ENCODE measurements at regions not wholly inside any gene's neighbourhood (a gene's known extent, or its start where the extent isn't known, plus 50 kb on each side); places are given as distances from the start of the nearest gene placed in this dataset. TPM values are rescaled to one million over a fixed set of nuclear protein-coding genes. Genes with fewer than 3 reads are reported as not detected.

DNA sequence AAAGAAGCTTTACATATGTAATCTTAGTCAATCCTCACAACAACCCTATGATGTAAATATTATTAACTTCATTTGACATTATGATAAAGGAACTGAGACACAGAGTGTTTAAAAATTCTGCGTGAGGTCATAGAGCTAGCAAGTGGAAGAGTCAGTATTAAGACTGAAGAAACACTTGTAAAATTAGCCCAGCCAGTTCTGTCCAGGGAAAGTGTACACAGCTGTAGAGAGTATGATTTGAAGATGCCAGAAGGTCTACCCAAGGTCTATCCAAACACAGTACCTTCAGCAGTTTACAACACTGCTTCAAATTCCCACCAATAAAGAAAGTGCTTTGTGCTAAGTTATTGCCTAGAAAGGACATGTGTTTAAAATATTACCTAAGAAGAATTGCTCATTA is 51.7 kb upstream of the ITPRID2 start:
- no peak for DNase-seq

DNA sequence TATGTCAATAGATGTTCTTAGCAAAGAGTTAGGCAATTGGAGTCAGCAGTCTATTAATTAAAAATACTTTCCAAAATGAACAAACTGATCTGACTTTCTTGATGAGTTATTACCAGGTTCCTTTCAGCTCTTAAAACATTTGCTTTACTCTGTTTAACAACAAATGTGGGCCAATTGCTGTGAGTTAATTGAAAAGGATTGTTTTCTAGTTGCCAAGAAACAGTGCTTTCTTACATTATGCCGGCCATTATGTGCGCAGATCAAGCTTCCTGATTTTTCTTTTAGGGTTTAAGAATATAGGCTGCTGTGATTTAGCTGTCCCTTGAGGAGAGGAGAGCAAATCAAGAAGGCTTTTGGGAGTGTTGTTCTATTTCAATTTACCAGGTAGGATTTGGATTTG is 50.5 kb upstream of the ITPRID2 start:
- DNase-seq, result no peak

Small RNA genes in the stretch of these regions (small RNA-seq; reads per million reads assigned to genes)
- not detected for gene RNU6ATAC19P

Measured in occipital lobe (tissue), 2 donors.